KMS-11 (cell line): ENCODE measurements at regions not wholly inside any gene's neighbourhood (a gene's known extent, or its start where the extent isn't known, plus 50 kb on each side); places are given as distances from the start of the nearest gene placed in this dataset.

ENCODE experiments used
- H2AFZ ChIP-seq: fragments of 200-600 bp; sonication (generic); 2 replicates; pipeline ENCODE4 v1.6.1; 2016; ENCODE audit warnings: antibody characterized with exemption, mixed run types, low read depth
- H3K27ac ChIP-seq: fragments of 200-600 bp; sonication (generic); 2 replicates; pipeline ENCODE4 v1.6.1; 2016; ENCODE audit warnings: mild to moderate bottlenecking, mixed run types
- H3K27me3 ChIP-seq: fragments of 200-600 bp; sonication (generic); 2 replicates; pipeline ENCODE4 v1.6.1; 2017; ENCODE audit warnings: mild to moderate bottlenecking, low read depth, mixed run types, moderate library complexity; ENCODE audit not compliant: insufficient read depth
- H3K36me3 ChIP-seq: fragments of 200-600 bp; sonication (generic); 2 replicates; pipeline ENCODE4 v1.6.1; 2017; ENCODE audit warnings: mild to moderate bottlenecking, mixed run types; ENCODE audit not compliant: insufficient read depth
- H3K4me1 ChIP-seq: fragments of 200-600 bp; sonication (generic); 2 replicates; pipeline ENCODE4 v1.6.1; 2016; ENCODE audit warnings: mild to moderate bottlenecking, low read depth, mixed run types; ENCODE audit not compliant: poor library complexity, severe bottlenecking
- H3K4me2 ChIP-seq: fragments of 200-600 bp; sonication (generic); 2 replicates; pipeline ENCODE4 v1.7.0; 2016; ENCODE audit warnings: mild to moderate bottlenecking, mixed run types
- H3K4me3 ChIP-seq: fragments of 200-600 bp; sonication (generic); IDR thresholded peaks from 2 replicates; pipeline ENCODE4 v1.6.1; 2017; ENCODE audit warnings: low read depth, low read length, mixed read lengths; ENCODE audit not compliant: insufficient read depth
- H3K79me2 ChIP-seq: fragments of 200-600 bp; sonication (generic); 2 replicates; pipeline ENCODE4 v1.6.1; 2016; ENCODE audit warnings: low read depth, mixed run types; ENCODE audit not compliant: insufficient read depth
- H3K9ac ChIP-seq: fragments of 200-600 bp; sonication (generic); 2 replicates; pipeline ENCODE4 v1.6.1; 2016; ENCODE audit warnings: mild to moderate bottlenecking, mixed run types
- H4K20me1 ChIP-seq: fragments of 200-600 bp; sonication (generic); 2 replicates; pipeline ENCODE4 v1.6.1; 2016; ENCODE audit warnings: mild to moderate bottlenecking, mixed run types; ENCODE audit not compliant: insufficient read depth
- TF ChIP-seq, protein P1 (sequence below): fragments of 200-600 bp; sonication (generic); conservative IDR thresholded peaks from 2 replicates; pipeline ENCODE4 v1.6.1; 2017; ENCODE audit warnings: low read depth, mild to moderate bottlenecking, antibody characterized with exemption, low read length, moderate library complexity, mixed read lengths

DNA sequence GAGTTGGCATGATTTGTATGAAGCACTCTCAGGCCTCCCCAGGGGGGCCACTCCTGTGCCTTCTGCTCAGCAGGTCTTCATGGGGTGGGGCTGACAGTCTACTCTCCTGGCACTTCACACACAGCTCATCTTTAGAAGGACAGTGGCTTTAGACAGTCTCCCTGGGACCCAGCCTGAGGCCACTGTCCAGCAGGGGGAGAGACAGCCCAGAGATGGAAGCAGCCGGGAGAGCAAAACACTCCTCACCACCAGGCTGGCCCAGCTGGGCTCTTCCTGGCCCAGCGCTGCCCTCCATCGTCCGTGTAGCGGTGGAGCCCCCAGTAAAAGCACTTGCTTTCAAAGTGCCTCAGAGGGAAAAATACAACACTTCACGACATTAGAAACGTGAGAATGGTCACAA, 62.0 kb upstream of the CRHR1 start:
- Histone ChIP-seq H3K27me3 (peaks cover 11% of the 10 kb centered on the region; the same call in 1 of the 2 replicates), H3K79me2 (no peaks in the 10 kb centered on the region), H3K9ac (no peak overlapping the region), H3K4me1 (no peaks in the 10 kb centered on the region), H3K4me3 (no peak overlapping the region), H3K4me2 (no peak overlapping the region), H3K36me3 (no peaks in the 10 kb centered on the region), H4K20me1 (no peaks in the 10 kb centered on the region), H2AFZ (no peak overlapping the region), H3K27ac (no peak overlapping the region)
- TF ChIP-seq, protein P1, sequence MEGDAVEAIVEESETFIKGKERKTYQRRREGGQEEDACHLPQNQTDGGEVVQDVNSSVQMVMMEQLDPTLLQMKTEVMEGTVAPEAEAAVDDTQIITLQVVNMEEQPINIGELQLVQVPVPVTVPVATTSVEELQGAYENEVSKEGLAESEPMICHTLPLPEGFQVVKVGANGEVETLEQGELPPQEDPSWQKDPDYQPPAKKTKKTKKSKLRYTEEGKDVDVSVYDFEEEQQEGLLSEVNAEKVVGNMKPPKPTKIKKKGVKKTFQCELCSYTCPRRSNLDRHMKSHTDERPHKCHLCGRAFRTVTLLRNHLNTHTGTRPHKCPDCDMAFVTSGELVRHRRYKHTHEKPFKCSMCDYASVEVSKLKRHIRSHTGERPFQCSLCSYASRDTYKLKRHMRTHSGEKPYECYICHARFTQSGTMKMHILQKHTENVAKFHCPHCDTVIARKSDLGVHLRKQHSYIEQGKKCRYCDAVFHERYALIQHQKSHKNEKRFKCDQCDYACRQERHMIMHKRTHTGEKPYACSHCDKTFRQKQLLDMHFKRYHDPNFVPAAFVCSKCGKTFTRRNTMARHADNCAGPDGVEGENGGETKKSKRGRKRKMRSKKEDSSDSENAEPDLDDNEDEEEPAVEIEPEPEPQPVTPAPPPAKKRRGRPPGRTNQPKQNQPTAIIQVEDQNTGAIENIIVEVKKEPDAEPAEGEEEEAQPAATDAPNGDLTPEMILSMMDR, result no peak

DNA sequence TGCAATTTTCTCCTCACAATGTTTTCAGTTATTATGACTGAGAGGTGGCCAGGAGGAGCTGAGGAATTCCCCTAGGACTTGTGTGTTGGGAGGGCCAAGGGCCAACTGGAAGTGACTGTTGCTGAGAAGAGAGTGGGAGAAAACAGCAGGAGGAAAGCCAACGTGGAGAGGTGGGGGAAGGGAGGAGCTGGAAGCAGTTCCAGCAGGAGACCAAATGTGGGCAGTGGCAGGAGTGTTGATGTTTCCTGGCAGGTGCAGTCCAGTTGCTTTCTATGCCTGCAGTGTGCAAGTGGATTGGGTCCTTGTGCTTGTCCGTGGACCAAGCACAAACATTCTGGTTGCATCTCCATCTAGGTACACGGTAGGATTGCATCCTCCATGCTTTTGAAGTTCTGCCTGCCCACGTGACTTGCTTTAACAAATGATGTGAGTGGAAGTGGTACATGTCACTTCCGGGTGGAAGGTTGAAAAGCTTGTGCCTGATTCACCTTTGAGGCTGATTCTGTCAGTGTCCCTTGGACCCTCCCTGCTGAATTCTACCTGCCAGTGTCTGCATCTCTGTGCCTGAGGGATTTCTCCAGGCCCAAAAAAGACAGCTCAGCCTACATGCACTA, 54.7 kb upstream of the CRHR1 start:
- no peak overlapping the region for H3K4me2 ChIP-seq
- H3K4me1 ChIP-seq, result no peaks in the 10 kb centered on the region
- TF ChIP-seq, protein P1, result no peak
- no peaks in the 10 kb centered on the region for H3K79me2 ChIP-seq
- no peak overlapping the region for H3K9ac ChIP-seq
- H4K20me1 ChIP-seq, result no peaks in the 10 kb centered on the region
- H2AFZ ChIP-seq, result no peak overlapping the region
- no peak overlapping the region for H3K4me3 ChIP-seq
- H3K27me3 ChIP-seq, result peaks cover 11% of the 10 kb centered on the region; the same call in 1 of the 2 replicates
- no peak overlapping the region for H3K27ac ChIP-seq
- H3K36me3 ChIP-seq, result no peaks in the 10 kb centered on the region

DNA sequence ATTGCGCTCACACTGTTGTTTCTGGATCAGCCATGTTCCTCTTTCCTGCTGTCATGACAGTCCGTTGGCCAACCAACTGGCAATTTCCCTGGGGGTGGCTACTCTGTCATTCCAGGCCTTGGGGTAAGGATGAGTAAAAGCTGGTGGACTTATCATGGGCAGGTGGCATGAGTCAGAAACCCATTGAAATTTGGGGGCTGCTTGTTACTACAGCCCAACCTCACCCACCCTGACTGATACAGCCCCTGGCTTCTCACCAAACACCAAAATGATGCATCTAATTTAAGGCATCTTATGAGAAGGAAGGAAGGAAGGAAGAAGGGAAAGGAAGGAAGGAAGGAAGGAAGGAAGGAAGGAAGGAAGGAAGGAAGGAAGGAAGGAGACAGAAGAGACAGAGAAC, 53.9 kb upstream of the CRHR1 start:
- Histone ChIP-seq H2AFZ (no peak overlapping the region), H3K27ac (no peak overlapping the region), H3K9ac (no peak overlapping the region), H3K79me2 (no peaks in the 10 kb centered on the region), H3K4me2 (no peak overlapping the region), H3K4me1 (no peaks in the 10 kb centered on the region), H3K36me3 (no peaks in the 10 kb centered on the region), H3K4me3 (no peak overlapping the region), H3K27me3 (peaks cover 15% of the 10 kb centered on the region), H4K20me1 (no peaks in the 10 kb centered on the region)
- TF ChIP-seq, protein P1, result no peak

DNA sequence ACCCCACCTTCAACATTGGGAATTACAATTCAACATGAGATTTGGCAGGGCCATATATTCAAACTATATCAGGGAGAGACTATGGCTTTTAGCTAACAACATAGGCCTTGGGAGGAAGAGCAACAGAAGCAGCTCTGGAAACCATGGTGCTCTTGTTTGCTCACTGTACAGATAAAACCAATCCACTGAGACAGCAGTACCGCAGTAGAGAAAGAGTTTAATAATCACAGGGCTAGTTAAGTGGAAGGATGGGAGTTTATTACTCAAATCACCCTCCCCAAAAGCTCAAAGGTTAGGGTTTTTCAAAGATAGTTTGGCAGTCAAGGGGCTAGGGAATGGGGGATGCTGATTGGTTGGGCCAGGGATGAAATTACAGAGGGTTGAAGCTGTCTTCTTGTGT, 52.7 kb upstream of the CRHR1 start:
- no peak overlapping the region for H3K27ac ChIP-seq
- no peak overlapping the region for H3K4me2 ChIP-seq
- H3K36me3 ChIP-seq, result no peaks in the 10 kb centered on the region
- TF ChIP-seq, protein P1, result no peak
- H4K20me1 ChIP-seq, result no peaks in the 10 kb centered on the region
- H3K4me3 ChIP-seq, result no peak overlapping the region
- H3K79me2 ChIP-seq, result no peaks in the 10 kb centered on the region
- no peak overlapping the region for H3K9ac ChIP-seq
- no peaks in the 10 kb centered on the region for H3K4me1 ChIP-seq
- H2AFZ ChIP-seq, result no peak overlapping the region
- peaks cover 17% of the 10 kb centered on the region for H3K27me3 ChIP-seq
